ENCODE measurements at regions not wholly inside any gene's neighbourhood (a gene's known extent, or its start where the extent isn't known, plus 50 kb on each side); places are given as distances from the start of the nearest gene placed in this dataset.
"Not testable (repeated sequence)": the region's sequence is repeated elsewhere in the genome, so short reads cannot be mapped to it uniquely, and the experiment has no call there.

DNA sequence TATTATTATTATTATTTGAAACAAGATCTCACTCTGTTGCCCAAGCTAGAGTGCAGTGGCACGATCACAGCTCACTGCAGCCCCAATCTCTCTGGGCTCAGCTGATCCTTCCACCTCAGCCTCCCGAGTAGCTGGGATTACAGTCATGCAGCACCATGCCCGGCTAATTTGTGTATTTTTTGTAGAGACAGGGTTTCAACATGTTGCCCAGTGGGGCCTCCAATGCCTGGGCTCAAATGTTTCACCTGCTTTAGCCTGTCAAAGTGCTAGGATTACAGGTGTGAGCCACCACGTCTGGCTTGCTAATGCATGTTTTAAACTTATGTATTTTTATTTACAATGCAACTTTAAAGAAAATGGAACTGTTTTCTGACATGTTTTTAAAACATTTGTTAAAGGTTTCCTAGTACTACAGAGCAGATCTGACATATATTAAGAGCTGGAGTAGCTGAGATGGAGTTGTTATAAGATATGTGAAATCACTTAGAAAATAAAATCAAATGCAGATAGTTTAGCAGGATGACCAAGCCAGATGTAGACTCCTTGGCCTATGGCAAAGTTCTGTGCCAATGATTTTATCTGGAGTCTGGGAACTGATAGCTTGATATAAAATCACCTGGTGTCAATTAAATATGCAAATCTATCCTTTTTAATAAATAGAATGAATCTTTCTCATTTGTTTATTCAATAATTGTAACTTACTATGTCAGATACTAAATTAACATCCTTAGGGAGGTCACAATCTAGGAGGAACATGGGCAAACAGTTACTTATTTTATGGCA is 310.1 kb upstream of the NAALADL2 start:
- no peak for DNase-seq (ENCODE audit: low read depth)
- TF ChIP-seq, protein P1, sequence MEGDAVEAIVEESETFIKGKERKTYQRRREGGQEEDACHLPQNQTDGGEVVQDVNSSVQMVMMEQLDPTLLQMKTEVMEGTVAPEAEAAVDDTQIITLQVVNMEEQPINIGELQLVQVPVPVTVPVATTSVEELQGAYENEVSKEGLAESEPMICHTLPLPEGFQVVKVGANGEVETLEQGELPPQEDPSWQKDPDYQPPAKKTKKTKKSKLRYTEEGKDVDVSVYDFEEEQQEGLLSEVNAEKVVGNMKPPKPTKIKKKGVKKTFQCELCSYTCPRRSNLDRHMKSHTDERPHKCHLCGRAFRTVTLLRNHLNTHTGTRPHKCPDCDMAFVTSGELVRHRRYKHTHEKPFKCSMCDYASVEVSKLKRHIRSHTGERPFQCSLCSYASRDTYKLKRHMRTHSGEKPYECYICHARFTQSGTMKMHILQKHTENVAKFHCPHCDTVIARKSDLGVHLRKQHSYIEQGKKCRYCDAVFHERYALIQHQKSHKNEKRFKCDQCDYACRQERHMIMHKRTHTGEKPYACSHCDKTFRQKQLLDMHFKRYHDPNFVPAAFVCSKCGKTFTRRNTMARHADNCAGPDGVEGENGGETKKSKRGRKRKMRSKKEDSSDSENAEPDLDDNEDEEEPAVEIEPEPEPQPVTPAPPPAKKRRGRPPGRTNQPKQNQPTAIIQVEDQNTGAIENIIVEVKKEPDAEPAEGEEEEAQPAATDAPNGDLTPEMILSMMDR (IDR thresholded peaks at IDR 0.05; ENCODE audit: control insufficient read depth, insufficient read depth, low read depth, low read length, missing control alignments): no peak
- no peak overlapping the region for H3K4me3 ChIP-seq (ENCODE audit: control insufficient read depth, low read depth, low read length)

DNA sequence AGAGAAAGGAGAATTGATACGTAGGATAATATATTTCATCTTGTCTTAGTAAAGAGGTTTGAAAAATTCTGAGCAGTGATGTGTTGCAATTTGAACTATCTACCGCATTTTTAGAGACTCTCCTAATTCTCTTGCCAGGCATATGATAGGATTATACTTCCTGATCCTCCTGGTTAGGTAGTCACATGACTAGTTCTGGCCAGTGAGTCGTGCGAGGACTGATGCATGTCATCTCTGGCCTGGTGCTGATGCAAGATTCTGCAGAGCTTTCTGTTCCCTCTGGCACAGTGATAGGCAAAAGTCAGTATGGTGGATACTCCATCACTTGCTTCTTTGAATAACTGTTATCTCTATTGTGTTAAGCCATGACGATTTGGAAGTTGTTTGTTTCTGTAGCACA is 277.6 kb upstream of the NAALADL2 start:
- H3K4me3 ChIP-seq (ENCODE audit: control insufficient read depth, low read depth, low read length): no peak overlapping the region
- DNase-seq (ENCODE audit: low read depth): no peak
- TF ChIP-seq, protein P1 (IDR thresholded peaks at IDR 0.05; ENCODE audit: control insufficient read depth, insufficient read depth, low read depth, low read length, missing control alignments): no peak

DNA sequence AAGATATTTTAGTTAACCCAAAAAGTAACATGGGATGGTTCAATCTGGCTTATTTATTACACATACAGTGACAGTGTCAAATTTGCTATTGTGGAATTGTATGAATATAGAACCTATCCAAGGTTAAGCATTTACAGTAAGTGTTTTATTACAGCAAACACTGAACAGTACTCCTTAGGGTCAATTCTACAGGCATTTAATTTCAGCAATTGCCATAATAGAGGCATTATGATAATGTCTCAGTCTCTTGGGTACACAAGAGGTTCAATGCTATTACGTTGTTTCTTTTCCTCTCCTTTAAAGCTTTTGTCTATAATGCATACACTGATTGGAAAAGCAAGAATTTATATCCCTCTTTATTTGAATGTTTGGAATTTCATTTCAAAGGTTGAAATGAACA is 275.7 kb upstream of the NAALADL2 start:
- TF ChIP-seq, protein P1 (IDR thresholded peaks at IDR 0.05; ENCODE audit: control insufficient read depth, insufficient read depth, low read depth, low read length, missing control alignments): no peak
- no peak for DNase-seq (ENCODE audit: low read depth)

DNA sequence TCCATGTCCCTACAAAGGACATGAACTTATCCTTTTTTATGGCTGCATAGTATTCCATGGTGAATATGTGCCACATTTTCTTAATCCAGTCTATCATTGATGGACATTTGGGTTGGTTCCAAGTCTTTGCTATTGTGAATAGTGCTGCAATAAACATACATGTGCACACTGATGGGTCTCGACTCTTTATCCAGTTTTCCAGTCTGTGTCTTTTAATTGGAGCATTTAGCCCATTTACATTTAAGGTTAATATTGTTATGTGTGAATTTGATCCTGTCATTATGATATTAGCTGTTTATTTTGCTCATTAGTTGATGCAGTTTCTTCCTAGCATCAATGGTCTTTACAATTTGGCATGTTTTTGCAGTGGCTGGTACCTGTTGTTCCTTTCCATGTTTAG is 272.0 kb upstream of the NAALADL2 start:
- not testable (repeated sequence) for H3K4me3 ChIP-seq (ENCODE audit: control insufficient read depth, low read depth, low read length); DNase-seq (ENCODE audit: low read depth)

More for the DNA sequence above, 275.7 kb upstream of the NAALADL2 start:
- no peak overlapping the region for H3K4me3 ChIP-seq (ENCODE audit: control insufficient read depth, low read depth, low read length)

DNA sequence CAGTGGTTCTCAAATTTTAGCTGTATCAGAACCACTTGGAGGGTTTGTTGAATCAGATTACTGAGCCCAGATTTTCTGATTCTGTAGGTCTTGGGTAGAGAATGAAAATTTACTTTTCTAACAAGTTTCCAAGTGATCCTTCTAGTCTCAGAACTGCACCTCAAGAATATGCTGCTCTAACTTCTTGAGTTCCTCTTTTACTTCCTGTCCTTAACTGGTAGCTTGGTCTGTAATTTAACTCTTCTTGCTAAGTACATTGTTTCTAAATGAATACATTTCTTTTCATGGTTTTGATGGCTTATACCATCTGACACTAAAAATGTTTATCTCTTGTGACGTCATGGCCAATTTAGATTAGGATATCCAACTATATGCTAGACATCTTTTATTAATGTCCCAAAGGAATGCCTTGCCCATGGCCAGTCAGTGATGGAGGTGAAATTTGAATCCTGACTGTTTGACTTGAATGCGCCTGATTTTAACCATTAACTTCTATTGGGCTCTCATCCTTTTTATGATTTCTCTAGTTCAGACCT is 262.6 kb upstream of the NAALADL2 start:
- TF ChIP-seq, protein P1 (IDR thresholded peaks at IDR 0.05; ENCODE audit: control insufficient read depth, insufficient read depth, low read depth, low read length, missing control alignments): no peak
- no peak overlapping the region for H3K4me3 ChIP-seq (ENCODE audit: control insufficient read depth, low read depth, low read length)
- DNase-seq (ENCODE audit: low read depth): no peak

DNA sequence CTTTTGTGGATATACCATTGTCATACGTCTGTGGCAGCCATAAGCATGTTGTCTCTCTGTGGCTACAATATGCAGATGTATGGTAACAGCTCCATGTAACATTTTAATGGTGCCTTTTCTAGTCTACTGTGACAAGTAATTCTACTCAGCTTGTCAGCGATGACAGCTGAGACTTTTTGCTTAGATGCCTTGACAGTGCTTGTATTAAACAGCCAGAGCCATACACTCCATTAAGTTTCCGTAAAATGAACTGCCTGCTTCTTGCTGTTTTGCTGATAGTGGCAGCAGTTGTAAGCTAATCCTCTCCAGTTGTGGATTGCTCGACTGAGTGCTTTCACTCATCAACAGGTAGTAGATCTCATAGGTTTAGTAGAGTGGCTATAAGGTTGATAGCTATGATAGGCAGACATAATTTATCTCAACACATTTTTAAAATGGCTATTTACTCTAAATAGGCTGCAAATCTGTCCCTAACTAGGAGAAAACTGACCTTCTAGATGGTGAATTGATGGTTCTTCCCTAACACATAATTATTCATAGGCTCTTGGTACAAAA is 260.2 kb upstream of the NAALADL2 start:
- no peak overlapping the region for H3K4me3 ChIP-seq (ENCODE audit: control insufficient read depth, low read depth, low read length)
- TF ChIP-seq, protein P1 (IDR thresholded peaks at IDR 0.05; ENCODE audit: control insufficient read depth, insufficient read depth, low read depth, low read length, missing control alignments): no peak
- no peak for DNase-seq (ENCODE audit: low read depth)

DNA sequence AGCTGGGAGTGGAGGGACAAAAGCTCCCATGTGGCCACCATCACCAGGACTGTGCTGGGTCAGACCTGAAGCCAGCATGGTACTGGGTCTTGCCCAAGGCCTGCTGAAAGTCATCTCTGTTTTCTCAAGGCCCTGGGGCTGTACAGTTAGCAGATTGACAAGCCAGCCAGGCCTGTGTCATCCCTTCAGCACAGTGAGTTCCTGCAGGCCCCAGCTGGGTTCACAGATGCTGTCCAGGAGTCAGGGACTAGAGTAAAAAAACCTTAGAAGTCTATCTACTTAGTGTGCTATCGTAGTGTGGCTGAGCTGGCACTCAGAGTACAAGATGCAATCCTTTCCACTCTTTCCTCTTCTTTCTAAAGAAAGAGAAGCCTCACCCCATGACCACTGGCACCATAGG is 246.0 kb upstream of the NAALADL2 start:
- DNase-seq (ENCODE audit: low read depth): no peak
- H3K4me3 ChIP-seq (ENCODE audit: control insufficient read depth, low read depth, low read length): no peak overlapping the region
- TF ChIP-seq, protein P1 (IDR thresholded peaks at IDR 0.05; ENCODE audit: control insufficient read depth, insufficient read depth, low read depth, low read length, missing control alignments): no peak

All from AG09309 (cell line).